HEK293 (cell line): ENCODE measurements at regions not wholly inside any gene's neighbourhood (a gene's known extent, or its start where the extent isn't known, plus 50 kb on each side); places are given as distances from the start of the nearest gene placed in this dataset.
A peak's percentile ranks its signal among the peaks of the same experiment; 100 is the strongest.

ENCODE experiments used
- CTCF ChIA-PET: fragments of 350-600 bp; formaldehyde crosslinking; extraction: SDS; loops from one replicate; lab custom pipeline; 2021; ENCODE audit warnings: antibody characterized with exemption; lab: Yijun Ruan, JAX
- POLR2A ChIA-PET: fragments of 300-600 bp; formaldehyde crosslinking; extraction: SDS; loops from one replicate; lab custom pipeline; 2020; ENCODE audit warnings: antibody characterized with exemption, inconsistent platforms; lab: Yijun Ruan, JAX
- H3K27ac ChIP-seq: fragments of 200-500 bp; sonication (Bioruptor generic); 2 replicates; pipeline ENCODE4 v1.5.1; 2014; ENCODE audit warnings: low read depth, low read length, control low read depth, inconsistent platforms; ENCODE audit errors: extremely low read depth
- H3K36me3 ChIP-seq, 2 experiments: fragments of 200-500 bp in 1 of 2; sonication (Bioruptor generic) in 1 of 2; 1 replicate in 1 of 2; 2 replicates in 1 of 2; pipeline ENCODE4 v1.5.1; 2014 to 2017; ENCODE audit warnings: inconsistent platforms in 2 of 2, low read length in 2 of 2; ENCODE audit not compliant: control insufficient read depth in 2 of 2, insufficient read depth in 1 of 2
- H3K4me1 ChIP-seq: fragments of 200-500 bp; sonication (Bioruptor generic); 2 replicates; pipeline ENCODE4 v1.5.1; 2014; ENCODE audit warnings: mild to moderate bottlenecking, low read length, inconsistent platforms; ENCODE audit not compliant: control insufficient read depth, insufficient read depth
- H3K4me3 ChIP-seq: 2 replicates; pipeline ENCODE4 v1.5.1; 2011; ENCODE audit warnings: low read depth, mild to moderate bottlenecking, control low read depth, low read length, moderate library complexity
- H3K9me3 ChIP-seq: fragments of 200-500 bp; sonication (Bioruptor generic); 2 replicates; pipeline ENCODE4 v1.5.1; 2014; ENCODE audit warnings: low read depth, low read length, inconsistent platforms; ENCODE audit not compliant: control insufficient read depth, insufficient read depth
- KLF8 ChIP-seq: fragments of 450-650 bp; formaldehyde crosslinking; IDR thresholded peaks from 2 replicates; pipeline ENCODE4 v1.5.1; 2016; ENCODE audit warnings: missing biosample characterization, missing genetic modification characterization
- MEIS1 ChIP-seq: sonication (generic); formaldehyde crosslinking; IDR thresholded peaks from 2 replicates; pipeline ENCODE4 v1.8.1; 2022; ENCODE audit warnings: missing genetic modification reagents, mild to moderate bottlenecking, borderline replicate concordance
- MYNN ChIP-seq: fragments of 450-650 bp; formaldehyde crosslinking; IDR thresholded peaks from 2 replicates; pipeline ENCODE4 v1.5.1; 2016; ENCODE audit warnings: missing biosample characterization, missing genetic modification characterization, borderline replicate concordance
- REPIN1 ChIP-seq: fragments of 450-650 bp; formaldehyde crosslinking; IDR thresholded peaks from 2 replicates; pipeline ENCODE4 v1.5.1; 2017; ENCODE audit warnings: missing biosample characterization, missing genetic modification characterization, low read depth
- TRIM28 ChIP-seq: IDR thresholded peaks from 2 replicates; pipeline ENCODE4 v1.6.1; 2011; ENCODE audit warnings: low read length, control low read depth, borderline replicate concordance
- WT1 ChIP-seq: fragments of 450-650 bp; formaldehyde crosslinking; IDR thresholded peaks from 2 replicates; pipeline ENCODE4 v1.5.1; 2016; ENCODE audit warnings: missing biosample characterization, missing genetic modification characterization
- ZBTB1 ChIP-seq: fragments of 450-650 bp; formaldehyde crosslinking; IDR thresholded peaks from 2 replicates; pipeline ENCODE4 v1.5.1; 2016; ENCODE audit warnings: missing biosample characterization, missing genetic modification characterization
- ZIC2 ChIP-seq: fragments of 450-650 bp; formaldehyde crosslinking; IDR thresholded peaks from 2 replicates; pipeline ENCODE4 v1.5.1; 2016; ENCODE audit warnings: missing biosample characterization, missing genetic modification characterization
- ZNF140 ChIP-seq: fragments of 450-650 bp; formaldehyde crosslinking; IDR thresholded peaks from 2 replicates; pipeline ENCODE4 v1.5.1; 2016; ENCODE audit warnings: missing biosample characterization, missing genetic modification characterization
- ZNF248 ChIP-seq: fragments of 450-650 bp; formaldehyde crosslinking; IDR thresholded peaks from 2 replicates; pipeline ENCODE4 v1.5.1; 2017; ENCODE audit warnings: missing biosample characterization, missing genetic modification characterization
- ZNF350 ChIP-seq: fragments of 450-650 bp; formaldehyde crosslinking; IDR thresholded peaks from 2 replicates; pipeline ENCODE4 v1.5.0; 2017; ENCODE audit warnings: missing biosample characterization, mild to moderate bottlenecking, missing genetic modification characterization
- ZNF354C ChIP-seq: fragments of 450-650 bp; formaldehyde crosslinking; IDR thresholded peaks from 2 replicates; pipeline ENCODE4 v1.5.1; 2016; ENCODE audit warnings: missing biosample characterization, missing genetic modification characterization, low read depth, borderline replicate concordance
- ZNF600 ChIP-seq: fragments of 450-650 bp; formaldehyde crosslinking; IDR thresholded peaks from 2 replicates; pipeline ENCODE4 v1.5.1; 2016; ENCODE audit warnings: missing biosample characterization, missing genetic modification characterization
- ZNF677 ChIP-seq: fragments of 450-650 bp; IDR thresholded peaks from 2 replicates; pipeline ENCODE4 v1.5.0; 2018; ENCODE audit warnings: missing biosample characterization, mild to moderate bottlenecking, missing genetic modification characterization, moderate library complexity
- ZNF768 ChIP-seq: fragments of 450-650 bp; formaldehyde crosslinking; IDR thresholded peaks from 2 replicates; pipeline ENCODE4 v1.5.1; 2018; ENCODE audit warnings: missing biosample characterization, mild to moderate bottlenecking, missing genetic modification characterization
- ZNF843 ChIP-seq: fragments of 450-650 bp; formaldehyde crosslinking; IDR thresholded peaks from 2 replicates; pipeline ENCODE4 v1.5.1; 2016; ENCODE audit warnings: missing biosample characterization, missing genetic modification characterization
- ZSCAN30 ChIP-seq: fragments of 450-650 bp; IDR thresholded peaks from 2 replicates; pipeline ENCODE4 v1.5.1; 2018; ENCODE audit warnings: missing biosample characterization, mild to moderate bottlenecking, missing genetic modification characterization, moderate library complexity
- TF ChIP-seq, protein P1 (sequence below): fragments of 450-650 bp; formaldehyde crosslinking; IDR thresholded peaks from 2 replicates; pipeline ENCODE4 v1.5.1; 2017; ENCODE audit warnings: missing biosample characterization, missing genetic modification characterization
- TF ChIP-seq, protein P2 (sequence below): fragments of 450-650 bp; formaldehyde crosslinking; IDR thresholded peaks from 2 replicates; pipeline ENCODE4 v1.5.1; 2016; ENCODE audit warnings: missing biosample characterization, missing genetic modification characterization
- TF ChIP-seq, protein P3 (sequence below): fragments of 450-650 bp; formaldehyde crosslinking; conservative IDR thresholded peaks from 2 replicates; pipeline ENCODE4 v1.5.1; 2016; ENCODE audit warnings: low read depth, missing biosample characterization, missing genetic modification characterization
- TF ChIP-seq, protein P4 (sequence below): fragments of 450-650 bp; formaldehyde crosslinking; IDR thresholded peaks from 2 replicates; pipeline ENCODE4 v1.5.1; 2016; ENCODE audit warnings: missing biosample characterization, missing genetic modification characterization
- TF ChIP-seq, protein P5 (sequence below): fragments of 450-650 bp; formaldehyde crosslinking; optimal IDR thresholded peaks from 2 replicates; pipeline ENCODE3; 2016; ENCODE audit warnings: missing biosample characterization, mild to moderate bottlenecking, missing genetic modification characterization

DNA sequence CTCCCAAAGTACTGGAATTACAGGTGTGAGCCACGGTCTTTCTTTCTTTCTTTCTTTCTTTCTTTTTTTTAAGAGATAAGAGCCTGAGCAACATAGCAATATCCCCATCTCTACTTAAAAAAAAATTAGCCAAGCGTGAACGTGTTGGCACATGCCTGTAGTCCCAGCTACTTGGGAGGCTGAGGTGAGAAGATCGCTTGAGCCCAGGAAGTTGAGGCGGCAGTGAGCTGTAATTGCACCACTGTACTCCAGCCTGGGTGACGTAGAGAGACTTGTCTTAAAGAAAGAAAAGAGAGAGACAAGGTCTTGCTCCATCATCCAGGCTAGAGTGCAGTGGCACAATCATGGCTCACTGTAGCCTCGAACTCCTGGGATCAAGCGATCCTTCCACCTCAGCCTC, 162.0 kb upstream of the MLN start:
- Histone ChIP-seq H3K9me3 (no peaks in the 10 kb centered on the region), H3K36me3 (no peaks in the 10 kb centered on the region), H3K4me1 (no peaks in the 10 kb centered on the region), H3K4me3 (no peak overlapping the region), H3K27ac (no peak overlapping the region)
- TF ChIP-seq ZBTB1 (tag by site-specific recombination) (no peak), ZNF354C (no peak), MEIS1 (CRISPR knock-in tag) (no peak), KLF8 (no peak), MYNN (tag by site-specific recombination) (no peak), ZNF600 (no peak), ZNF350 (tag by site-specific recombination) (no peak)
- TF ChIP-seq, protein P1, sequence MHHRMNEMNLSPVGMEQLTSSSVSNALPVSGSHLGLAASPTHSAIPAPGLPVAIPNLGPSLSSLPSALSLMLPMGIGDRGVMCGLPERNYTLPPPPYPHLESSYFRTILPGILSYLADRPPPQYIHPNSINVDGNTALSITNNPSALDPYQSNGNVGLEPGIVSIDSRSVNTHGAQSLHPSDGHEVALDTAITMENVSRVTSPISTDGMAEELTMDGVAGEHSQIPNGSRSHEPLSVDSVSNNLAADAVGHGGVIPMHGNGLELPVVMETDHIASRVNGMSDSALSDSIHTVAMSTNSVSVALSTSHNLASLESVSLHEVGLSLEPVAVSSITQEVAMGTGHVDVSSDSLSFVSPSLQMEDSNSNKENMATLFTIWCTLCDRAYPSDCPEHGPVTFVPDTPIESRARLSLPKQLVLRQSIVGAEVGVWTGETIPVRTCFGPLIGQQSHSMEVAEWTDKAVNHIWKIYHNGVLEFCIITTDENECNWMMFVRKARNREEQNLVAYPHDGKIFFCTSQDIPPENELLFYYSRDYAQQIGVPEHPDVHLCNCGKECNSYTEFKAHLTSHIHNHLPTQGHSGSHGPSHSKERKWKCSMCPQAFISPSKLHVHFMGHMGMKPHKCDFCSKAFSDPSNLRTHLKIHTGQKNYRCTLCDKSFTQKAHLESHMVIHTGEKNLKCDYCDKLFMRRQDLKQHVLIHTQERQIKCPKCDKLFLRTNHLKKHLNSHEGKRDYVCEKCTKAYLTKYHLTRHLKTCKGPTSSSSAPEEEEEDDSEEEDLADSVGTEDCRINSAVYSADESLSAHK = no peak
- ChIA-PET CTCF (no interaction called here), POLR2A (no interaction called here)

DNA sequence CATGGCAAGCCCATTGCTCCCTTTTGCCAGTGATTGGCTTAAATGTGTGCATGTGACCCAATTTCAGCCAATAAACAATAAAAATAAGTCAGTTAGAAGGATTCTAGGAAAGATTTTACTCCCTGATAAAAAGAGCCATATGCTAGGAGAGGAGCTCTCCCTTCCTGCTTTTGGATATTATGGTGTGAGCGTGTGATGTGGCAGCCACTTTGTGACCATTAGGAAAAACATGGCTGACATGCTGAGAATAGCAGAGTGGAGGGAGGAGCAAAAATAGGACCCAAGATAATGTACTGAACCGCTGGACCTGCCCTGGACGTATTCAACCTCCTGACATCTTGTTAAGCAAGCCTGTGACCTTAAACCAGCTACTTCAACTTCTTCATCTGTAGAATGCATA, 160.6 kb upstream of the MLN start:
- Histone ChIP-seq H3K27ac (no peak overlapping the region), H3K4me1 (no peaks in the 10 kb centered on the region), H3K36me3 (no peaks in the 10 kb centered on the region), H3K4me3 (no peak overlapping the region), H3K9me3 (no peaks in the 10 kb centered on the region)
- TF ChIP-seq, protein P2, sequence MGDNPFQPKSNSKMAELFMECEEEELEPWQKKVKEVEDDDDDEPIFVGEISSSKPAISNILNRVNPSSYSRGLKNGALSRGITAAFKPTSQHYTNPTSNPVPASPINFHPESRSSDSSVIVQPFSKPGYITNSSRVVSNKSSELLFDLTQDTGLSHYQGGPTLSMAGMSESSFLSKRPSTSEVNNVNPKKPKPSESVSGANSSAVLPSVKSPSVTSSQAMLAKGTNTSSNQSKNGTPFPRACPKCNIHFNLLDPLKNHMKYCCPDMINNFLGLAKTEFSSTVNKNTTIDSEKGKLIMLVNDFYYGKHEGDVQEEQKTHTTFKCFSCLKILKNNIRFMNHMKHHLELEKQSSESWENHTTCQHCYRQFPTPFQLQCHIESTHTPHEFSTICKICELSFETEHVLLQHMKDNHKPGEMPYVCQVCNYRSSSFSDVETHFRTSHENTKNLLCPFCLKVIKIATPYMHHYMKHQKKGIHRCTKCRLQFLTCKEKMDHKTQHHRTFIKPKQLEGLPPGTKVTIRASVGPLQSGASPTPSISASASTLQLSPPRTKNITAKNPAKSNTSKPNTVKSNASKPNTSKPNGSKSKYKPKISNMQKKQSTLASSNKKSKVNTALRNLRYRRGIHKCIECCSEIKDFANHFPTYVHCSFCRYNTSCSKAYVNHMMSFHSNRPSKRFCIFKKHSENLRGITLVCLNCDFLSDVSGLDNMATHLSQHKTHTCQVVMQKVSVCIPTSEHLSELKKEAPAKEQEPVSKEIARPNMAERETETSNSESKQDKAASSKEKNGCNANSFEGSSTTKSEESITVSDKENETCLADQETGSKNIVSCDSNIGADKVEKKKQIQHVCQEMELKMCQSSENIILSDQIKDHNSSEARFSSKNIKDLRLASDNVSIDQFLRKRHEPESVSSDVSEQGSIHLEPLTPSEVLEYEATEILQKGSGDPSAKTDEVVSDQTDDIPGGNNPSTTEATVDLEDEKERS (tag by site-specific recombination) = 0 out of 2 replicates have a peak, but pooled peaks have one; percentile 15
- TF ChIP-seq, protein P3, sequence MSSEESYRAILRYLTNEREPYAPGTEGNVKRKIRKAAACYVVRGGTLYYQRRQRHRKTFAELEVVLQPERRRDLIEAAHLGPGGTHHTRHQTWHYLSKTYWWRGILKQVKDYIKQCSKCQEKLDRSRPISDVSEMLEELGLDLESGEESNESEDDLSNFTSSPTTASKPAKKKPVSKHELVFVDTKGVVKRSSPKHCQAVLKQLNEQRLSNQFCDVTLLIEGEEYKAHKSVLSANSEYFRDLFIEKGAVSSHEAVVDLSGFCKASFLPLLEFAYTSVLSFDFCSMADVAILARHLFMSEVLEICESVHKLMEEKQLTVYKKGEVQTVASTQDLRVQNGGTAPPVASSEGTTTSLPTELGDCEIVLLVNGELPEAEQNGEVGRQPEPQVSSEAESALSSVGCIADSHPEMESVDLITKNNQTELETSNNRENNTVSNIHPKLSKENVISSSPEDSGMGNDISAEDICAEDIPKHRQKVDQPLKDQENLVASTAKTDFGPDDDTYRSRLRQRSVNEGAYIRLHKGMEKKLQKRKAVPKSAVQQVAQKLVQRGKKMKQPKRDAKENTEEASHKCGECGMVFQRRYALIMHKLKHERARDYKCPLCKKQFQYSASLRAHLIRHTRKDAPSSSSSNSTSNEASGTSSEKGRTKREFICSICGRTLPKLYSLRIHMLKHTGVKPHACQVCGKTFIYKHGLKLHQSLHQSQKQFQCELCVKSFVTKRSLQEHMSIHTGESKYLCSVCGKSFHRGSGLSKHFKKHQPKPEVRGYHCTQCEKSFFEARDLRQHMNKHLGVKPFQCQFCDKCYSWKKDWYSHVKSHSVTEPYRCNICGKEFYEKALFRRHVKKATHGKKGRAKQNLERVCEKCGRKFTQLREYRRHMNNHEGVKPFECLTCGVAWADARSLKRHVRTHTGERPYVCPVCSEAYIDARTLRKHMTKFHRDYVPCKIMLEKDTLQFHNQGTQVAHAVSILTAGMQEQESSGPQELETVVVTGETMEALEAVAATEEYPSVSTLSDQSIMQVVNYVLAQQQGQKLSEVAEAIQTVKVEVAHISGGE (tag by site-specific recombination) = no peak
- POLR2A ChIA-PET = no interaction called here
- CTCF ChIA-PET = interaction anchor here (0.6 to 1.1 kb wide), 2 partner anchors 15 to 91 kb away, joined by 3 to 5 read pairs; no protein-coding TSS in a partner anchor

DNA sequence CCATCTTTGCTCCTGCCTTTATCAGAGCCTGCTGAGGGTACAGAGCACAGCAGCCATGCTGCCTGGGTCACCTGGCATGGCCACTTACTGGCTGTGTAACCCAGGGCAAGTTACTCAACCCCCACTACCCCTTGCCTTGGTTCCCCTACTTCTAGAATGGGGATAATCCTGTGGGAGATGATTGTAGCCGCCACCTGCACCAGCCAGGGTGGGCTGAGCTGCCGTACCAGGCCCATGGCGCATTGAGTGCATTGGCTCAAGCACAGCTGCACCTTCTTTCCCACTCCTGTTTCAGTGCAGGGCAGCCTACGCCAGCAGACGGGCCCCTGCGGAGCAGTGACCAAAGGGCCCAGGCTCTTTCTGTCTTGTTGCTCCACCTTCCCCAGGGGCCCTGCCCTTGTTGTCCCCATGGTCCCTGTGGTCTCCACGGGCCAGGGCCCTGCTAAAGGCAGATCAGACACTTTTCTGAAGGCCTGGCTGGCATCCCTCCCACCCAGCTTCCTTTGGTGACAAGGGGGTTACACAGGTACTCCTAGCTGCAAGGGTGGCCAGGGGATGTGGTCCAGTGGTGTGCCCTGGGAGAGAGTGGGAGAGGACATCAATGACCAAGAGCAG, 159.4 kb upstream of the MLN start:
- ChIA-PET POLR2A (no interaction called here), CTCF (interaction anchor here (1.2 kb wide), 1 partner anchor 192 kb away, joined by 3 read pairs; no protein-coding TSS in a partner anchor)
- TF ChIP-seq ZNF768 (tag by site-specific recombination) (no peak), ZNF248 (no peak), ZNF843 (no peak), ZSCAN30 (tag by site-specific recombination) (no peak), ZNF677 (no peak), REPIN1 (tag by site-specific recombination) (no peak), ZIC2 (tag by site-specific recombination) (no peak), ZNF140 (tag by site-specific recombination) (no peak), ZNF600 (no peak), TRIM28 (no peak), WT1 (no peak)
- TF ChIP-seq, protein P4, sequence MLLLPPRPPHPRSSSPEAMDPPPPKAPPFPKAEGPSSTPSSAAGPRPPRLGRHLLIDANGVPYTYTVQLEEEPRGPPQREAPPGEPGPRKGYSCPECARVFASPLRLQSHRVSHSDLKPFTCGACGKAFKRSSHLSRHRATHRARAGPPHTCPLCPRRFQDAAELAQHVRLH (tag by site-specific recombination) = no peak
- TF ChIP-seq, protein P5, sequence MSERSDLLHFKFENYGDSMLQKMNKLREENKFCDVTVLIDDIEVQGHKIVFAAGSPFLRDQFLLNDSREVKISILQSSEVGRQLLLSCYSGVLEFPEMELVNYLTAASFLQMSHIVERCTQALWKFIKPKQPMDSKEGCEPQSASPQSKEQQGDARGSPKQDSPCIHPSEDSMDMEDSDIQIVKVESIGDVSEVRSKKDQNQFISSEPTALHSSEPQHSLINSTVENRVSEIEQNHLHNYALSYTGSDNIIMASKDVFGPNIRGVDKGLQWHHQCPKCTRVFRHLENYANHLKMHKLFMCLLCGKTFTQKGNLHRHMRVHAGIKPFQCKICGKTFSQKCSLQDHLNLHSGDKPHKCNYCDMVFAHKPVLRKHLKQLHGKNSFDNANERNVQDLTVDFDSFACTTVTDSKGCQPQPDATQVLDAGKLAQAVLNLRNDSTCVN (tag by site-specific recombination) = no peak

More for the DNA sequence above, 159.4 kb upstream of the MLN start:
- no peak overlapping the region for H3K27ac ChIP-seq
- no peaks in the 10 kb centered on the region for H3K36me3 ChIP-seq
- no peaks in the 10 kb centered on the region; the same call in 1 of the 2 replicates for H3K4me1 ChIP-seq
- H3K9me3 ChIP-seq = no peaks in the 10 kb centered on the region
- H3K4me3 ChIP-seq = no peak overlapping the region
